NCI-H2196 treated with DMSO at 0.1 percent for 48 hours (cell line): ENCODE measurements at regions not wholly inside any gene's neighbourhood (a gene's known extent, or its start where the extent isn't known, plus 50 kb on each side); places are given as distances from the start of the nearest gene placed in this dataset.
"Not testable (repeated sequence)": the region's sequence is repeated elsewhere in the genome, so short reads cannot be mapped to it uniquely, and the experiment has no call there.

Source experiments
- DNase-seq: peaks from one replicate; lab custom pipeline; 2025; ENCODE audit not compliant: unreplicated experiment; lab: John Stamatoyannopoulos, UW

DNA sequence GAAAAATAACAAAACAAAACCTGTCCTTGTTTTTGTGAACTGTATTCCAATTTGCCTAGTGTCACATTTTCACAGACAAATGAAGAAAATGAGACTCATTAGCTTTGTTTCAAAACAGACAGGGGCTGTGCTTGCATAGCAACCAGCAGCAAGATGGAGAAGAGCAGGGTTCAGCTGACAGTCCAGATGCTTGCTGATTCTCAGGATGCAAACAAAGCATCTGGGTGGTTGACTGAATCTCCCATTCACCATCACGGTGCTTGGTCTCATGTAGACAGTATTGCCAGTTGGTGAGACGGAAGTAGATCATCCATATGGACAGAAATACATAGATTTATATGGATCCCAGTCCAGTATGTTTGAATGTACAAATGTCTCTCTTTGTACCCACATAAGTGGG lies 326.8 kb downstream of the CCDC85A start:
- DNase-seq, result no peak

- no peak for DNase-seq
Observed at GRCh38 chr2:56515399-56515798, 331.6 kb downstream of the CCDC85A start.

- no peak for DNase-seq
Observed at GRCh38 chr2:56519806-56520205, 336.0 kb downstream of the CCDC85A start.

DNA sequence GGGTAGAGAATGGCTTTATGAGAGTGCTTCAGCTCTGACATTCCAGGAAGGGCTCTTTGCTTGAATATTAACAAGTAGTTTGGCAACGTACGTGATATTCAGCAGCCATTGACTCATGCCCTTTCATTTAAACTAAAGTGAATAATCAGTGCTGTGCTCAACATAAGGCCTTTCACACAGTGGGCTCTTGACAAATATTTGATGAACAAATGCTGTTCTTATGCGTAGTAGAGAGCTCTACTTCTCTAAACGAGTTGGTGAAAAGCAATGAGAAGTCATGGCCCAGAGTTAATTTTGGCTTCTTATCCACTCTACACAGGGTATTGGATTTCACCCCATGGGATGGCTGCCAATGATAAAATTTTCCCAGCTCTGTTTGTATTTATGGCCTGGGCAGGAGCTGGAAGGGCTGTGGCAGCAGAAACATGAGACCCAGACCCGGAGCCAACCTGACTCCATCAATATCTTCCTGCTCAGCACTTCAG lies 338.9 kb downstream of the CCDC85A start:
- no peak for DNase-seq

DNA sequence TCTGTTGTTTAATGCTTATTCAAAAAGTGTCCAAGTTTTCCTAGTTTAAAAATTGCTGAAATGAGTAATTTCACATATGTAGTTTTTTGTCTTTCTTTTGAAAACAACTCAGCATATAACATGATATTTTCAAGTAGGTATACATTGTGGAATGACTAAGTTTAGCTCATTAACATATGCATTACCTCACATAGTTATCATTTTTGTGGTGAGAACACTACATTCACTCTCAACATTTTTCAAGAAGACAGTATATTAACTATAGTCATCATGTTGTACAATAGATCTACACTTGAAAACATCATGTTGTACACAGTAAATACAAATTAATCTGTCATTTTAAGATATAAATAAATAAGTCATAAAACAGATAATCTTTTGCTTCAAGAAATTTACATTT lies 340.0 kb downstream of the CCDC85A start:
- no peak for DNase-seq

DNA sequence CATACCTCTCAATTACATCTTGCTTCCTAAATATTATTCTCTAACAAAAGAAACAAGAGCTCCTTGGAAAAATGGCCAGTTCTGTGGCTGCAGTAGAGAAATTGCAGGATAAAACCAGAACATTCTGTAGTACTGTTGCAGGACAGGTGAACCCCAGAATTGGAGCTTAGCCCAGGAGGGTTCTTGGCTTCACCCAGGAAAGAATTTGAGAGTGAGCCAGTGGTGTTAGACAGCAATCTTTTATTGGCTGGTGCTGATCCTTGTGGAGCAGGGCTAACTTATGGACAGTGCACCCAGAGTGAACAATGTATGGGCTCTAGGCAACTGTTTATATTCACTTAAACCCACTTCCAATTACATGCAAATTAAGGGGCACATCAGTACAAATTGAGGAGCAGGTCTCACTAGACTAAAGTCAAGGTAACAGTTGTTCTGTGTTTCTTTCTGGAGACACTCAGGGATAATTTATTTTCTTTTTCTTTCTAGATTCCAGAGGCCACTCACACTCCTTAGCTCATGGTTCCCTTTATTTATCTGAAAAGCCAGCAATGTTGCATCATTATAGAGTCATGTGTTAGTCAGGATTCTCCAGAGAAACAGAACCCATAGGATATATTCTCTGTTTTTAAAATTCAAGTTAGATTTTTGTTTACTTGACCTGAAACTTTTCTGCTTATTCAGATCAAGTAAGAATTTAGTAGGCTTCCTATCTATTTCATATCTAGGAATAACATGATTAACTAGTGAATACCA lies 348.1 kb downstream of the CCDC85A start:
- DNase-seq, result no peak

- DNase-seq, result no peak
Observed at GRCh38 chr2:56534321-56534720, 350.5 kb downstream of the CCDC85A start.

DNA sequence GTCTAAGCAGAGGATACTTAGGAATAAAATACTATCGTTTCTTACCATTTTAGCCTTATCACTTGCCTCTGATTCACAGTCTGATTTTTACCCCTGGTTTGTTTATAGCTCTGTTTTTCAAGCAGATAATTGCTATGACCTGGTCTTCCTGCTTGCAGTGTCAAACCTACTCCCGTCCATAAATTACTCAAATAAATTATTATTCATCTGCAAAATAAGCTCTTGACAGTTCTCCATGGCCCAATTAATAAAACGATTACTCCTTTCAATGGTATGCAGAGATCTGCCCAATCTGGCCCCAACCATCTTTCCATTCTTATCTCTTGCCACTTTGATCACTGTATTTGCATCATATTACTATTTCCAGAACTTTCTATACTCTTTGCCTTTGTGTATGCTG lies 354.0 kb downstream of the CCDC85A start:
- DNase-seq, result no peak

DNA sequence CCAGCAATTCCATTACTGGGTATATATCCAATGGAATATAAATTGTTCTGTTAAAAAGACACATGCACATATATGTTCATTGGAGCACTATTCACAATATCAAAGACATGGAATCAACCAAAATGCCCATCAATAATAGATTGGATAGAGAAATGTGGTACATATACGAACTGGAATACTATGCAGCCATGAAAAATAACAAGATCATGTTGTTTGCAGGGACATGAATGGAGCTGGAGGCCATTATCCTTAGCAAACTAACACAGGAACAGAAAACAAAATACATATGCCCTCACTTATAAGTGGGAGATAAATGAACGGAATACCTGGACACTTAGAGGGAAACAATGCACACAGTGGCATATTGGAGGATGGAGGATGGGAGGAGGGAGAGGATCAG lies 355.8 kb downstream of the CCDC85A start:
- no peak for DNase-seq

DNA sequence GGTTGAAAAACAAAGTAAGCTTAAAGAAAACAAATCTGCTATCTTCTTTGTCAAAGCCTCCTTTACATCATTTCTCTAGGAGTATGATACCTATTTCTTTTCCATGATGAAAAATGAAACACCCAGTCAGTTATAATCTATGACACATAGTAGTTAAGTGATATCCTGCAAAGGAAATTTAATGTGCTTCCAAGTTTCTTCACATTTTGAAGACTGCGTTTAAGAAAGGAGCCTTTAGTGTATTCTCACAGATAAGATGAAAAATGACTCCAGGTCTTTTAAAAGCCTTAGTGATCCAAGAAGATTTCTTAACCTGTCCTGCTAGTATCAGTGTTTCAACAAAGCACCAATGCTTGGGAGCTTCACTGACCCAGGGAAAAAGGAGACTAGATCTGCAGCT lies 356.7 kb downstream of the CCDC85A start:
- no peak for DNase-seq

GRCh38 chr2:56540916-56541315 lies 357.1 kb downstream of the CCDC85A start:
- no peak for DNase-seq

GRCh38 chr2:56542213-56542612 lies 358.4 kb downstream of the CCDC85A start:
- DNase-seq, result no peak

GRCh38 chr2:56565143-56565542 lies 381.4 kb downstream of the CCDC85A start:
- no peak for DNase-seq

DNA sequence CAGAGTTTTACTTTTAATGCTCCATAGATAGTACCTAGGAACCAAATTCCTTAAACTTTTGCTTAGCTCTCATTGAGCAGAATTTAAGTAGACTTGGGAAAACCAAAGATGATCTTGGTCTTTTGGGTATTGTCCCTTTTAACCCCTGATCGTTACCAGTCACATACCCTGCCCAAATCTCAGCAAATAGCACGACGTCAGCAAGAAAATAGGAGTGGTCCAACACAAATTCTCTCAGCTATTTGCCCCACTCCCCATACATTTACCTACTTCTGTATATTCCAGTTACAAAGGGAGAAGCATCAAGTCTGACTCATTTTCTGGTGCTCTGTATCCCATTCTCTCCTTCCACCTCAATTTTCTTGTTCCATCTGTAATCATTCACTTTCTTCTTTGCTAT lies 387.3 kb downstream of the CCDC85A start:
- no peak for DNase-seq

DNA sequence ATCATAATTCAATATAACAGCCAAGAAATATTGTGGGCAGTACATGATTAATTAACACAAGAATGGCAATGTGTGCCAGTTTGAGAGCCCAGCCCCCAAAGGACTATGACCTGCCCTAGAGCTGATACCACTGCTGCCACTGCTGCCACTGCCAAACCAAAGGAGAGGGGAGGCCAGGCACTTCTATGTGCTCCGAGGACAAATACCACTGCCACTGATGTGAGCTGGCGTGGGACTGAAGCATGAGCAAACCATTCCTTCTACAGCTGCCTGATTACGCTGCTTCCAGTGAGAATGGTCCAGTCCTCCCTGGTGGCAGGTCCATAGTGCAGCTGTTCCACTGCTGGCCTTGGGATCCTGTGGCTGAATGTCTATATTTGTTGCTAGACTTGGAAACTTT lies 392.2 kb downstream of the CCDC85A start:
- no peak for DNase-seq

DNA sequence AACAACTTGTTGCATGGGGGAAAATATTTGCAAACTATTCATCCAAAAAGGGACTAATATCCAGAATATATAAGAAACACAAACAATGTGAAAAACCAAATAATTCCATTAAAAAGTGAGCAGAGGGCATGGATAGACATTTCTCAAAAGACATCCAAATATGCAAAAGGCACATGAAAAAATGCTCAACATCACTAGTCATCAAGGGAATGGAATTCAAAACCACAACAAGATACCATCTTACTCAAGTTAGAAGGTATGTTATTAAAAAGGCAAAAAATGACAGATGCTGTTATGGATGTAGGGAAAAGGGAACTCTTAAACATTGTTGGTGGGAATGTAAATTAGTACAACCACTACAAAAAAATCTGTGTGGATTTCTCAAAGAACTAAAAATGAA lies 396.5 kb downstream of the CCDC85A start:
- no peak for DNase-seq

- no peak for DNase-seq
Observed at GRCh38 chr2:56582570-56582969, 398.8 kb downstream of the CCDC85A start.

GRCh38 chr2:56583796-56584315 lies 400.1 kb downstream of the CCDC85A start:
- DNase-seq, result no peak

GRCh38 chr2:56587456-56587855 lies 403.7 kb downstream of the CCDC85A start:
- no peak for DNase-seq

- no peak for DNase-seq
Observed at GRCh38 chr2:56589194-56589593, 405.4 kb downstream of the CCDC85A start.

GRCh38 chr2:56589835-56590234 lies 406.0 kb downstream of the CCDC85A start:
- no peak for DNase-seq

- DNase-seq, result no peak
Observed at GRCh38 chr2:56590611-56591010, 406.8 kb downstream of the CCDC85A start.

GRCh38 chr2:56606086-56606485 lies 422.3 kb downstream of the CCDC85A start:
- DNase-seq, result not testable (repeated sequence)
